T-cell (primary cell): ENCODE measurements at regions not wholly inside any gene's neighbourhood (a gene's known extent, or its start where the extent isn't known, plus 50 kb on each side); places are given as distances from the start of the nearest gene placed in this dataset.

ENCODE experiments used
- ATAC-seq, 4 experiments: fragments of 200-7000 bp in 3 of 4; fragments of 150-1000 bp in 1 of 4; cut with Tn5 transposase; replicated peaks in 1 of 4; 1 replicate in 3 of 4; 2 replicates in 1 of 4; pipeline ENCODE4 v1.10.0; 2021; ENCODE audit warnings: moderate library complexity in 3 of 4, mild to moderate bottlenecking in 2 of 4, moderate number of reproducible peaks in 1 of 4
- CTCF ChIA-PET, 2 donors: fragments of 300-600 bp; sonication (Branson Sonifier 250); formaldehyde crosslinking; loops; one replicate each; lab custom pipeline; 2022; ENCODE audit warnings: antibody characterized with exemption in 2 of 2; lab: Charles Lee
- POLR2A ChIA-PET, 2 donors: fragments of 300-600 bp; sonication (Branson Sonifier 250); formaldehyde crosslinking; loops; one replicate each; lab custom pipeline; 2022; ENCODE audit warnings: antibody characterized with exemption in 2 of 2; lab: Charles Lee
- DNase-seq, 35 experiments: peaks; one replicate each; pipeline versions ENCODE4 v3.0.0 to v3.0.0-alpha.2; 2013 to 2023
- H3K27ac ChIP-seq: one replicate; pipeline ENCODE4 v1.5.1; 2013; ENCODE audit warnings: low read length
- H3K27me3 ChIP-seq, 2 experiments: replicated peaks in 1 of 2; 1 replicate in 1 of 2; 2 replicates in 1 of 2; pipeline versions ENCODE4 v1.6.1 to v1.7.0; 2013; ENCODE audit warnings: low read length in 1 of 2, mixed read lengths in 1 of 2; ENCODE audit not compliant: control insufficient read depth in 2 of 2, insufficient read depth in 2 of 2; ENCODE audit errors: extremely low read depth in 1 of 2
- H3K36me3 ChIP-seq, 2 donors: 1 replicate in 1 of 2; 2 replicates in 1 of 2; pipeline versions ENCODE4 v1.6.1 to v1.7.0; 2013; ENCODE audit warnings: low read length in 1 of 2; ENCODE audit not compliant: control insufficient read depth in 2 of 2, insufficient read depth in 1 of 2; ENCODE audit errors: extremely low read depth in 1 of 2
- H3K4me1 ChIP-seq, 2 experiments: 1 replicate in 1 of 2; 2 replicates in 1 of 2; pipeline versions ENCODE4 v1.6.1 to v1.7.0; 2013; ENCODE audit warnings: low read length in 2 of 2, mixed read lengths in 1 of 2; ENCODE audit not compliant: insufficient read depth in 2 of 2, control insufficient read depth in 1 of 2; ENCODE audit errors: extremely low read depth in 1 of 2
- H3K4me3 ChIP-seq, 2 donors: 1 replicate in 1 of 2; 2 replicates in 1 of 2; pipeline versions ENCODE4 v1.5.1 to v1.7.0; 2013; ENCODE audit warnings: mild to moderate bottlenecking in 2 of 2, low read length in 1 of 2, moderate library complexity in 1 of 2; ENCODE audit not compliant: control insufficient read depth in 1 of 2; ENCODE audit errors: extremely low read depth in 1 of 2
- H3K9me3 ChIP-seq: 2 replicates; pipeline ENCODE4 v1.7.0; 2013
- H3K27ac Mint-ChIP-seq, 2 donors: one replicate each; pipeline ENCODE4 v1.8.0; 2020 to 2021; ENCODE audit warnings: mild to moderate bottlenecking in 2 of 2, mixed read lengths in 2 of 2
- H3K27me3 Mint-ChIP-seq, 2 donors: one replicate each; pipeline ENCODE4 v1.8.0; 2021 to 2022; ENCODE audit warnings: mixed read lengths in 2 of 2
- H3K36me3 Mint-ChIP-seq: one replicate; pipeline ENCODE4 v1.8.0; 2021; ENCODE audit warnings: mixed read lengths
- H3K4me1 Mint-ChIP-seq, 3 donors: one replicate each; pipeline ENCODE4 v1.8.0; 2020 to 2022; ENCODE audit warnings: mixed read lengths in 3 of 3, mild to moderate bottlenecking in 1 of 3
- H3K4me3 Mint-ChIP-seq, 3 donors: one replicate each; pipeline ENCODE4 v1.8.0; 2020 to 2022; ENCODE audit warnings: mild to moderate bottlenecking in 3 of 3, mixed read lengths in 3 of 3, moderate library complexity in 3 of 3
- H3K9me3 Mint-ChIP-seq, 3 donors: one replicate each; pipeline ENCODE4 v1.8.0; 2020 to 2022; ENCODE audit warnings: mixed read lengths in 3 of 3
- WGBS: methylation state at CpG from one replicate; pipeline ENCODE4 v1.1.5; 2013; ENCODE audit warnings: missing lambda C conversion rate; ENCODE audit not compliant: insufficient coverage; 5-methylcytosine and 5-hydroxymethylcytosine counted together

- CTCF ChIA-PET, result no interaction called here
- POLR2A ChIA-PET, result no interaction called here
- Histone ChIP-seq H3K9me3 (no peaks in the 10 kb centered on the region), H3K36me3 (no peaks in the 10 kb centered on the region), H3K27ac (no peak overlapping the region), H3K27me3 (no peaks in the 10 kb centered on the region), H3K4me1 (no peaks in the 10 kb centered on the region), H3K4me3 (no peak overlapping the region)
- ATAC-seq, result no peak
- 80% methylated on average over 1 of the region's 2 CpGs for WGBS
- Mint-ChIP-seq H3K4me3 (no peak overlapping the region), H3K36me3 (no peaks in the 10 kb centered on the region), H3K4me1 (no peaks in the 10 kb centered on the region), H3K27ac (no peak overlapping the region), H3K9me3 (no peaks in the 10 kb centered on the region), H3K27me3 (peaks cover 0 to 9% of the 10 kb centered on the region in 2 donors)
- DNase-seq, result no peak
Observed at GRCh38 chr21:30986965-30987364, 51.3 kb downstream of the KRTAP19-8 start.

GRCh38 chr21:30984889-30985288 lies 53.4 kb downstream of the KRTAP19-8 start:
- DNase-seq (no peak), ATAC-seq (no peak)
- POLR2A ChIA-PET, result no interaction called here
- H3K36me3 ChIP-seq, result no peaks in the 10 kb centered on the region
- H3K27ac Mint-ChIP-seq, result no peak overlapping the region
- H3K9me3 Mint-ChIP-seq, result no peaks in the 10 kb centered on the region
- H3K9me3 ChIP-seq, result no peaks in the 10 kb centered on the region
- H3K4me3 ChIP-seq, result no peak overlapping the region
- WGBS, result 89% methylated on average over 1 of the region's 3 CpGs
- no peaks in the 10 kb centered on the region for H3K27me3 ChIP-seq
- peaks cover 0 to 4% of the 10 kb centered on the region in 2 donors for H3K27me3 Mint-ChIP-seq
- no peak overlapping the region for H3K27ac ChIP-seq
- CTCF ChIA-PET, result interaction anchor here in 1 of 2 donors (0.6 kb wide), 1 partner anchor 1508 kb away, joined by 3 read pairs; no protein-coding TSS in a partner anchor
- H3K4me1 ChIP-seq, result no peaks in the 10 kb centered on the region
- H3K4me1 Mint-ChIP-seq, result peaks cover 0 to 5% (median 3%) of the 10 kb centered on the region in 3 donors
- H3K36me3 Mint-ChIP-seq, result no peaks in the 10 kb centered on the region
- H3K4me3 Mint-ChIP-seq, result no peak overlapping the region

GRCh38 chr21:30981403-30981802 lies 56.9 kb downstream of the KRTAP19-8 start:
- Histone ChIP-seq H3K27ac (no peak overlapping the region), H3K27me3 (no peaks in the 10 kb centered on the region), H3K9me3 (no peaks in the 10 kb centered on the region), H3K4me1 (no peaks in the 10 kb centered on the region), H3K4me3 (no peak overlapping the region), H3K36me3 (no peaks in the 10 kb centered on the region)
- H3K9me3 Mint-ChIP-seq, result no peaks in the 10 kb centered on the region
- peaks cover 13 to 20% (median 16%) of the 10 kb centered on the region in 3 donors for H3K4me1 Mint-ChIP-seq
- no peak overlapping the region for H3K4me3 Mint-ChIP-seq
- H3K36me3 Mint-ChIP-seq, result peaks cover 3% of the 10 kb centered on the region
- ATAC-seq (no peak), DNase-seq (no peak)
- no peaks in the 10 kb centered on the region for H3K27me3 Mint-ChIP-seq
- ChIA-PET CTCF (no interaction called here), POLR2A (no interaction called here)
- WGBS, result no CpG with 5 or more reads among the region's 1 CpG
- no peak overlapping the region for H3K27ac Mint-ChIP-seq

GRCh38 chr21:30979054-30979453 lies 59.2 kb downstream of the KRTAP19-8 start:
- H3K36me3 ChIP-seq, result no peaks in the 10 kb centered on the region
- Mint-ChIP-seq H3K9me3 (no peaks in the 10 kb centered on the region), H3K27me3 (no peaks in the 10 kb centered on the region), H3K4me1 (peaks cover 13 to 20% (median 16%) of the 10 kb centered on the region in 3 donors), H3K27ac (peak overlapping the region; percentile 59 to 68), H3K36me3 (peaks cover 3% of the 10 kb centered on the region), H3K4me3 (peak overlapping the region; percentile 25 to 45 (median 29))
- no peak overlapping the region for H3K27ac ChIP-seq
- CTCF ChIA-PET, result interaction anchor here in 1 of 2 donors (0.6 kb wide), 1 partner anchor 53 kb away, joined by 3 read pairs; no protein-coding TSS in a partner anchor
- POLR2A ChIA-PET, result no interaction called here
- no CpG with 5 or more reads among the region's 1 CpG for WGBS
- no peaks in the 10 kb centered on the region for H3K9me3 ChIP-seq
- ATAC-seq, result peak in 1 of 4 experiments; percentile 49
- peak in 1 of 35 experiments; percentile 23 for DNase-seq
- no peaks in the 10 kb centered on the region for H3K27me3 ChIP-seq
- no peak overlapping the region for H3K4me3 ChIP-seq
- no peaks in the 10 kb centered on the region for H3K4me1 ChIP-seq

- Mint-ChIP-seq H3K9me3 (no peaks in the 10 kb centered on the region), H3K4me1 (no peaks in the 10 kb centered on the region), H3K27me3 (peaks cover 0 to 3% of the 10 kb centered on the region in 2 donors), H3K27ac (no peak overlapping the region), H3K4me3 (no peak overlapping the region), H3K36me3 (no peaks in the 10 kb centered on the region)
- H3K4me1 ChIP-seq, result no peaks in the 10 kb centered on the region
- DNase-seq, result no peak
- no peak overlapping the region for H3K4me3 ChIP-seq
- CTCF ChIA-PET, result interaction anchor here in 1 of 2 donors (0.6 kb wide), 1 partner anchor 71 kb away, joined by 3 read pairs; no protein-coding TSS in a partner anchor
- POLR2A ChIA-PET, result no interaction called here
- H3K27me3 ChIP-seq, result peaks cover 0 to 2% of the 10 kb centered on the region in 2 experiments
- H3K36me3 ChIP-seq, result no peaks in the 10 kb centered on the region
- 90% methylated on average over 2 of the region's 2 CpGs for WGBS
- no peaks in the 10 kb centered on the region for H3K9me3 ChIP-seq
- ATAC-seq, result no peak
- H3K27ac ChIP-seq, result no peak overlapping the region
Observed at GRCh38 chr21:30964283-30964682, 74.0 kb downstream of the KRTAP19-8 start.

GRCh38 chr21:30963502-30963901 lies 74.8 kb downstream of the KRTAP19-8 start:
- no peaks in the 10 kb centered on the region for H3K36me3 ChIP-seq
- ATAC-seq, result no peak
- Mint-ChIP-seq H3K4me1 (no peaks in the 10 kb centered on the region), H3K27me3 (peaks cover 0 to 3% of the 10 kb centered on the region in 2 donors), H3K9me3 (no peaks in the 10 kb centered on the region), H3K27ac (no peak overlapping the region), H3K4me3 (no peak overlapping the region), H3K36me3 (no peaks in the 10 kb centered on the region)
- no peak overlapping the region for H3K27ac ChIP-seq
- POLR2A ChIA-PET, result no interaction called here
- H3K27me3 ChIP-seq, result peaks cover 0 to 2% of the 10 kb centered on the region in 2 experiments
- WGBS, result 86% methylated on average over 1 of the region's 3 CpGs
- no peaks in the 10 kb centered on the region for H3K4me1 ChIP-seq
- no peak for DNase-seq
- no peaks in the 10 kb centered on the region for H3K9me3 ChIP-seq
- H3K4me3 ChIP-seq, result no peak overlapping the region
- CTCF ChIA-PET, result interaction anchor here in 1 of 2 donors (0.7 kb wide), 1 partner anchor 271 kb away, joined by 3 read pairs; no protein-coding TSS in a partner anchor
